Immature natural killer cell (primary cell): ENCODE measurements at regions not wholly inside any gene's neighbourhood (a gene's known extent, or its start where the extent isn't known, plus 50 kb on each side); places are given as distances from the start of the nearest gene placed in this dataset.

Source experiments
- DNase-seq, 3 donors: peaks; one replicate each; pipeline ENCODE4 v3.0.0; 2022; ENCODE audit warnings: mixed read lengths in 1 of 3
- H3K27ac Mint-ChIP-seq, 6 donors: one replicate each; pipeline ENCODE4 v1.8.0; 2020; ENCODE audit warnings: mixed read lengths in 6 of 6, mild to moderate bottlenecking in 5 of 6, inconsistent platforms in 4 of 6, moderate library complexity in 3 of 6
- H3K27me3 Mint-ChIP-seq, 3 donors: one replicate each; pipeline ENCODE4 v1.8.0; 2020 to 2021; ENCODE audit warnings: low read depth in 3 of 3, mild to moderate bottlenecking in 3 of 3, mixed read lengths in 3 of 3, moderate library complexity in 3 of 3, inconsistent platforms in 1 of 3
- H3K36me3 Mint-ChIP-seq, 3 donors: one replicate each; pipeline ENCODE4 v1.8.0; 2020; ENCODE audit warnings: mixed read lengths in 3 of 3, inconsistent platforms in 2 of 3, mild to moderate bottlenecking in 2 of 3
- H3K4me1 Mint-ChIP-seq, 2 donors: one replicate each; pipeline ENCODE4 v1.8.0; 2020; ENCODE audit warnings: inconsistent platforms in 2 of 2, mild to moderate bottlenecking in 2 of 2, mixed read lengths in 2 of 2, moderate library complexity in 1 of 2
- H3K4me3 Mint-ChIP-seq, 5 donors: one replicate each; pipeline ENCODE4 v1.8.0; 2020; ENCODE audit warnings: mild to moderate bottlenecking in 5 of 5, mixed read lengths in 5 of 5, inconsistent platforms in 3 of 5, moderate library complexity in 3 of 5
- H3K9me3 Mint-ChIP-seq, 6 donors: one replicate each; pipeline ENCODE4 v1.8.0; 2020; ENCODE audit warnings: mild to moderate bottlenecking in 6 of 6, mixed read lengths in 6 of 6, inconsistent platforms in 4 of 6, moderate library complexity in 3 of 6

GRCh38 chr3:86645756-86646155, 345.2 kb downstream of the VGLL3 start:
- Mint-ChIP-seq H3K27me3 (no peaks in the 10 kb centered on the region), H3K4me1 (no peaks in the 10 kb centered on the region), H3K36me3 (no peaks in the 10 kb centered on the region), H3K9me3 (peaks cover 2 to 30% (median 13%) of the 10 kb centered on the region in 6 donors), H3K27ac (no peak overlapping the region), H3K4me3 (no peak overlapping the region)
- no peak for DNase-seq

GRCh38 chr3:86634361-86634760, 356.6 kb downstream of the VGLL3 start:
- Mint-ChIP-seq H3K4me3 (no peak overlapping the region), H3K27ac (no peak overlapping the region), H3K27me3 (peaks cover 0 to 5% (median 0%) of the 10 kb centered on the region in 3 donors), H3K4me1 (no peaks in the 10 kb centered on the region), H3K9me3 (peaks cover 7 to 43% (median 27%) of the 10 kb centered on the region in 6 donors), H3K36me3 (no peaks in the 10 kb centered on the region)
- DNase-seq, result no peak

- Mint-ChIP-seq H3K27ac (no peak overlapping the region), H3K4me1 (no peaks in the 10 kb centered on the region), H3K27me3 (no peaks in the 10 kb centered on the region), H3K4me3 (no peak overlapping the region), H3K9me3 (peaks cover 4 to 30% (median 14%) of the 10 kb centered on the region in 6 donors), H3K36me3 (no peaks in the 10 kb centered on the region)
- DNase-seq, result no peak
Measured at GRCh38 chr3:86629511-86629910, 361.4 kb downstream of the VGLL3 start.

GRCh38 chr3:86624192-86624591, 366.8 kb downstream of the VGLL3 start:
- H3K4me3 Mint-ChIP-seq, result no peak overlapping the region
- no peak for DNase-seq
- peaks cover 8 to 48% (median 27%) of the 10 kb centered on the region in 6 donors for H3K9me3 Mint-ChIP-seq
- no peaks in the 10 kb centered on the region for H3K27me3 Mint-ChIP-seq
- H3K4me1 Mint-ChIP-seq, result no peaks in the 10 kb centered on the region
- no peaks in the 10 kb centered on the region for H3K36me3 Mint-ChIP-seq
- no peak overlapping the region for H3K27ac Mint-ChIP-seq

- H3K9me3 Mint-ChIP-seq, result peaks cover 8 to 59% (median 40%) of the 10 kb centered on the region in 6 donors
- H3K27ac Mint-ChIP-seq, result no peak overlapping the region
- peaks cover 0 to 2% (median 0%) of the 10 kb centered on the region in 3 donors for H3K27me3 Mint-ChIP-seq
- no peak overlapping the region for H3K4me3 Mint-ChIP-seq
- H3K36me3 Mint-ChIP-seq, result peaks cover 0 to 3% (median 0%) of the 10 kb centered on the region in 3 donors
- no peak for DNase-seq
- H3K4me1 Mint-ChIP-seq, result no peaks in the 10 kb centered on the region
Measured at GRCh38 chr3:86618706-86619105, 372.2 kb downstream of the VGLL3 start.

GRCh38 chr3:86605166-86605565, 385.8 kb downstream of the VGLL3 start:
- Mint-ChIP-seq H3K27ac (no peak overlapping the region), H3K4me3 (no peak overlapping the region), H3K27me3 (peaks cover 0 to 2% (median 1%) of the 10 kb centered on the region in 3 donors), H3K36me3 (no peaks in the 10 kb centered on the region), H3K4me1 (no peaks in the 10 kb centered on the region), H3K9me3 (peaks cover 9 to 69% (median 31%) of the 10 kb centered on the region in 6 donors)
- no peak for DNase-seq

- Mint-ChIP-seq H3K36me3 (no peaks in the 10 kb centered on the region), H3K9me3 (peaks cover 0 to 42% (median 13%) of the 10 kb centered on the region in 6 donors), H3K4me1 (no peaks in the 10 kb centered on the region), H3K27ac (no peak overlapping the region), H3K27me3 (peaks cover 0 to 1% (median 0%) of the 10 kb centered on the region in 3 donors), H3K4me3 (no peak overlapping the region)
- no peak for DNase-seq
Measured at GRCh38 chr3:86595696-86596095, 395.3 kb downstream of the VGLL3 start.

GRCh38 chr3:86594838-86595237, 396.1 kb downstream of the VGLL3 start:
- no peak for DNase-seq
- no peaks in the 10 kb centered on the region for H3K27me3 Mint-ChIP-seq
- no peaks in the 10 kb centered on the region for H3K4me1 Mint-ChIP-seq
- no peak overlapping the region for H3K27ac Mint-ChIP-seq
- H3K36me3 Mint-ChIP-seq, result no peaks in the 10 kb centered on the region
- H3K4me3 Mint-ChIP-seq, result no peak overlapping the region
- H3K9me3 Mint-ChIP-seq, result peaks cover 0 to 36% (median 11%) of the 10 kb centered on the region in 6 donors

- peaks cover 0 to 4% (median 0%) of the 10 kb centered on the region in 3 donors for H3K36me3 Mint-ChIP-seq
- no peak for DNase-seq
- peaks cover 0 to 3% (median 0%) of the 10 kb centered on the region in 3 donors for H3K27me3 Mint-ChIP-seq
- H3K4me3 Mint-ChIP-seq, result no peak overlapping the region
- H3K4me1 Mint-ChIP-seq, result no peaks in the 10 kb centered on the region
- no peak overlapping the region for H3K27ac Mint-ChIP-seq
- peaks cover 11 to 57% (median 34%) of the 10 kb centered on the region in 6 donors for H3K9me3 Mint-ChIP-seq
Measured at GRCh38 chr3:86578071-86578470, 412.9 kb downstream of the VGLL3 start.

GRCh38 chr3:86563400-86563970, 427.5 kb downstream of the VGLL3 start:
- Mint-ChIP-seq H3K27ac (no peak overlapping the region), H3K4me1 (no peaks in the 10 kb centered on the region), H3K36me3 (no peaks in the 10 kb centered on the region), H3K4me3 (no peak overlapping the region), H3K27me3 (peaks cover 0 to under 1% (median 0%) of the 10 kb centered on the region in 3 donors), H3K9me3 (peaks cover under 1 to 12% (median 8%) of the 10 kb centered on the region in 6 donors)
- no peak for DNase-seq

GRCh38 chr3:86562090-86562489, 428.9 kb downstream of the VGLL3 start:
- no peaks in the 10 kb centered on the region for H3K27me3 Mint-ChIP-seq
- no peak overlapping the region for H3K4me3 Mint-ChIP-seq
- H3K4me1 Mint-ChIP-seq, result no peaks in the 10 kb centered on the region
- H3K27ac Mint-ChIP-seq, result no peak overlapping the region
- H3K36me3 Mint-ChIP-seq, result no peaks in the 10 kb centered on the region
- H3K9me3 Mint-ChIP-seq, result peaks cover 0 to 13% (median 7%) of the 10 kb centered on the region in 6 donors
- DNase-seq, result no peak

GRCh38 chr3:86561215-86561614, 429.7 kb downstream of the VGLL3 start:
- Mint-ChIP-seq H3K27me3 (no peaks in the 10 kb centered on the region), H3K36me3 (no peaks in the 10 kb centered on the region), H3K4me3 (no peak overlapping the region), H3K9me3 (peaks cover 0 to 14% (median 7%) of the 10 kb centered on the region in 6 donors), H3K27ac (no peak overlapping the region), H3K4me1 (no peaks in the 10 kb centered on the region)
- DNase-seq, result no peak

GRCh38 chr3:86554383-86554782, 436.6 kb downstream of the VGLL3 start:
- H3K27me3 Mint-ChIP-seq, result no peaks in the 10 kb centered on the region
- H3K4me3 Mint-ChIP-seq, result no peak overlapping the region
- H3K27ac Mint-ChIP-seq, result no peak overlapping the region
- no peak for DNase-seq
- no peaks in the 10 kb centered on the region for H3K36me3 Mint-ChIP-seq
- no peaks in the 10 kb centered on the region for H3K4me1 Mint-ChIP-seq
- peaks cover 0 to 24% (median 7%) of the 10 kb centered on the region in 6 donors for H3K9me3 Mint-ChIP-seq

GRCh38 chr3:86547692-86548091, 443.3 kb downstream of the VGLL3 start:
- H3K36me3 Mint-ChIP-seq, result no peaks in the 10 kb centered on the region
- no peak overlapping the region for H3K4me3 Mint-ChIP-seq
- H3K9me3 Mint-ChIP-seq, result peaks cover 0 to 19% (median 8%) of the 10 kb centered on the region in 6 donors
- H3K4me1 Mint-ChIP-seq, result no peaks in the 10 kb centered on the region
- peaks cover 0 to 3% (median 0%) of the 10 kb centered on the region in 3 donors for H3K27me3 Mint-ChIP-seq
- DNase-seq, result no peak
- no peak overlapping the region for H3K27ac Mint-ChIP-seq

- no peak for DNase-seq
Measured at GRCh38 chr3:86537171-86537570, 453.8 kb downstream of the VGLL3 start.

More at GRCh38 chr3:86537171-86537570, 453.8 kb downstream of the VGLL3 start:
- peaks cover 5 to 24% (median 12%) of the 10 kb centered on the region in 6 donors for H3K9me3 Mint-ChIP-seq
- H3K36me3 Mint-ChIP-seq, result no peaks in the 10 kb centered on the region
- no peak overlapping the region for H3K27ac Mint-ChIP-seq
- H3K4me3 Mint-ChIP-seq, result no peak overlapping the region
- no peaks in the 10 kb centered on the region for H3K4me1 Mint-ChIP-seq
- peaks cover 0 to 1% (median 0%) of the 10 kb centered on the region in 3 donors for H3K27me3 Mint-ChIP-seq
